ENCODE measurements at regions not wholly inside any gene's neighbourhood (a gene's known extent, or its start where the extent isn't known, plus 50 kb on each side); places are given as distances from the start of the nearest gene placed in this dataset.

- H3K36me3 ChIP-seq (replicated peaks in 1 of 2; ENCODE audit: control insufficient read depth in 2 of 2, insufficient read depth in 2 of 2, low read length in 2 of 2) = no peaks in the 10 kb centered on the region
- H2BK12ac ChIP-seq (ENCODE audit: low read length) = no peak overlapping the region
- H2BK5ac ChIP-seq (ENCODE audit: low read length) = no peak overlapping the region
- H3K4me2 ChIP-seq (ENCODE audit: insufficient read depth, low read length, poor library complexity, severe bottlenecking) = no peak overlapping the region
- H2BK15ac ChIP-seq (ENCODE audit: low read length) = no peak overlapping the region
- no CpG with 5 or more reads among the region's 2 CpGs for WGBS, 2 donors (ENCODE audit: extremely low coverage in 2 of 2, insufficient read length in 2 of 2, insufficient replicate concordance in 1 of 2)
- H3K27me3 ChIP-seq (ENCODE audit: control insufficient read depth in 3 of 3, insufficient read depth in 3 of 3, low read depth in 1 of 3, low read length in 3 of 3) = no peaks in the 10 kb centered on the region
- no peak overlapping the region for H3K9ac ChIP-seq (ENCODE audit: low read depth, low read length, poor library complexity)
- H2BK120ac ChIP-seq (ENCODE audit: low read depth, low read length) = no peak overlapping the region
- no peak overlapping the region for H3K18ac ChIP-seq (ENCODE audit: low read length)
- no peak overlapping the region for H3K23ac ChIP-seq (ENCODE audit: low read depth, low read length, poor library complexity)
- no peak overlapping the region for H3K4me3 ChIP-seq (ENCODE audit: low read length in 2 of 2)
- no peak overlapping the region for H4K8ac ChIP-seq (ENCODE audit: low read depth, low read length)
- H3K14ac ChIP-seq (ENCODE audit: low read length) = no peak overlapping the region
- H4K91ac ChIP-seq (ENCODE audit: low read depth, low read length, poor library complexity) = no peak overlapping the region
- no peak for DNase-seq (ENCODE audit: low spot score)
- H3K79me1 ChIP-seq (ENCODE audit: low read depth, low read length) = no peaks in the 10 kb centered on the region
- no peak overlapping the region for H3K27ac ChIP-seq (replicated peaks; ENCODE audit: low read length)
- no peaks in the 10 kb centered on the region for H3K4me1 ChIP-seq (ENCODE audit: control insufficient read depth in 2 of 2, insufficient read depth in 1 of 2, low read depth in 1 of 2, low read length in 2 of 2)
- no peak overlapping the region for H3K4ac ChIP-seq (ENCODE audit: low read length)
- H3K9me3 ChIP-seq (replicated peaks in 1 of 2; ENCODE audit: control insufficient read depth in 2 of 2, insufficient read depth in 1 of 2, low read depth in 1 of 2, low read length in 2 of 2) = no peaks in the 10 kb centered on the region
- no peak overlapping the region for H2AFZ ChIP-seq (ENCODE audit: low read length)
- H2AK5ac ChIP-seq (ENCODE audit: low read depth, low read length) = no peak overlapping the region
These were observed 1217.1 kb upstream of the CELF2 start for GRCh38 chr10:9800571-9800970.

DNA sequence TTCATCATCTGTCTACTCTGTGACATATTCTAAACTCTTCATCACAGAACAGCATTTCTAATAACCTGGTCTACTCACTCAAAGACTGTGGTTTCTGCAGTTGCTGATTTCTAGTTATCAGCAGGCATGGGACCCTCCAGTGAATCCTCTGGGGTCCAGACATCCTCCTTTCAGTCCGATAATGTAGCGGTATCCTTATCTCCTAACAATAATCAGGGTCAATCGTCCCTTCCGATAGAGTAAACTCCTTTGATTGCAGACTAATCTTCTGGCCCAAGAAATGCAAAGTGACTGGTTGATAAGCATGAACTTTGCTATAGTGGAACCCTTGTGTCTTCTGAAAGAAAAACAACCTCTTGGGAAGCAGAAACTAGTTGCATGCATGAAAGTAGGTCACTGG, 1209.8 kb upstream of the CELF2 start:
- H4K91ac ChIP-seq (ENCODE audit: low read depth, low read length, poor library complexity) = no peak overlapping the region
- no peak overlapping the region for H2BK120ac ChIP-seq (ENCODE audit: low read depth, low read length)
- H3K4me3 ChIP-seq (ENCODE audit: low read length in 2 of 2) = no peak overlapping the region
- no peak overlapping the region for H2AFZ ChIP-seq (ENCODE audit: low read length)
- H3K9ac ChIP-seq (ENCODE audit: low read depth, low read length, poor library complexity) = no peak overlapping the region
- no peak overlapping the region for H2BK12ac ChIP-seq (ENCODE audit: low read length)
- H3K36me3 ChIP-seq (replicated peaks in 1 of 2; ENCODE audit: control insufficient read depth in 2 of 2, insufficient read depth in 2 of 2, low read length in 2 of 2) = no peaks in the 10 kb centered on the region
- no peak overlapping the region for H3K14ac ChIP-seq (ENCODE audit: low read length)
- no peaks in the 10 kb centered on the region for H3K27me3 ChIP-seq (ENCODE audit: control insufficient read depth in 3 of 3, insufficient read depth in 3 of 3, low read depth in 1 of 3, low read length in 3 of 3)
- no peak overlapping the region for H3K27ac ChIP-seq (replicated peaks; ENCODE audit: low read length)
- H3K79me1 ChIP-seq (ENCODE audit: low read depth, low read length) = no peaks in the 10 kb centered on the region
- no peak for DNase-seq (ENCODE audit: low spot score)
- no peaks in the 10 kb centered on the region for H3K9me3 ChIP-seq (replicated peaks in 1 of 2; ENCODE audit: control insufficient read depth in 2 of 2, insufficient read depth in 1 of 2, low read depth in 1 of 2, low read length in 2 of 2)
- no peak overlapping the region for H3K23ac ChIP-seq (ENCODE audit: low read depth, low read length, poor library complexity)
- H4K8ac ChIP-seq (ENCODE audit: low read depth, low read length) = no peak overlapping the region
- H3K4ac ChIP-seq (ENCODE audit: low read length) = no peak overlapping the region
- no CpG with 5 or more reads among the region's 4 CpGs for whole genome bisulfite sequencing, 2 donors (ENCODE audit: extremely low coverage in 2 of 2, insufficient read length in 2 of 2, insufficient replicate concordance in 1 of 2)
- H2BK5ac ChIP-seq (ENCODE audit: low read length) = no peak overlapping the region
- no peaks in the 10 kb centered on the region for H3K4me1 ChIP-seq (ENCODE audit: control insufficient read depth in 2 of 2, insufficient read depth in 1 of 2, low read depth in 1 of 2, low read length in 2 of 2)
- no peak overlapping the region for H3K4me2 ChIP-seq (ENCODE audit: insufficient read depth, low read length, poor library complexity, severe bottlenecking)
- H2BK15ac ChIP-seq (ENCODE audit: low read length) = no peak overlapping the region
- H2AK5ac ChIP-seq (ENCODE audit: low read depth, low read length) = no peak overlapping the region
- H3K18ac ChIP-seq (ENCODE audit: low read length) = no peak overlapping the region

DNA sequence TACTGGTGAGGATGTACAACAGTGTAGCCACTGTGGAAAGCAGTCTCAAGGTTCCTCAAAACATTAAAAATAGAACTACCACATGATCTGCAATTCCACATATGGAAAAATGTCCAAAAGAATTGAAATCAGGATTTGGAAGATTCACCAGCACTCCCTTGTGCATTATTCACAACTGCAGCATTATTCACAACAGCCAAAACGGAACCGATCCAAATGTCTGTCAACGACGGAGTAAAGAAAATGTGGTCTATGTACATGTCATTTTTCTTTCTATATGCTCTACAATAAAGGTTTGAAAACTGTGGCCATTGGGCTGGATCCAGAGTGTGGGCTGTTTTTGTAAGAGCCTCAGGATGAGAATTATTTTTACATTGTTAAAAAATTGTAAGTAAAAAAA, 1206.1 kb upstream of the CELF2 start:
- Histone ChIP-seq H4K91ac (ENCODE audit: low read depth, low read length, poor library complexity) (no peak overlapping the region), H3K18ac (ENCODE audit: low read length) (no peak overlapping the region), H3K27me3 (ENCODE audit: control insufficient read depth in 3 of 3, insufficient read depth in 3 of 3, low read depth in 1 of 3, low read length in 3 of 3) (no peaks in the 10 kb centered on the region), H2AK5ac (ENCODE audit: low read depth, low read length) (no peak overlapping the region), H2BK120ac (ENCODE audit: low read depth, low read length) (no peak overlapping the region), H3K27ac (replicated peaks; ENCODE audit: low read length) (no peak overlapping the region), H3K4me3 (ENCODE audit: low read length in 2 of 2) (no peak overlapping the region), H3K4me1 (ENCODE audit: control insufficient read depth in 2 of 2, insufficient read depth in 1 of 2, low read depth in 1 of 2, low read length in 2 of 2) (no peaks in the 10 kb centered on the region), H3K9me3 (replicated peaks in 1 of 2; ENCODE audit: control insufficient read depth in 2 of 2, insufficient read depth in 1 of 2, low read depth in 1 of 2, low read length in 2 of 2) (no peaks in the 10 kb centered on the region), H3K23ac (ENCODE audit: low read depth, low read length, poor library complexity) (no peak overlapping the region), H3K9ac (ENCODE audit: low read depth, low read length, poor library complexity) (no peak overlapping the region), H3K4me2 (ENCODE audit: insufficient read depth, low read length, poor library complexity, severe bottlenecking) (no peak overlapping the region), H2AFZ (ENCODE audit: low read length) (no peak overlapping the region), H2BK12ac (ENCODE audit: low read length) (no peak overlapping the region), H2BK15ac (ENCODE audit: low read length) (no peak overlapping the region), H3K4ac (ENCODE audit: low read length) (no peak overlapping the region), H3K14ac (ENCODE audit: low read length) (no peak overlapping the region), H3K79me1 (ENCODE audit: low read depth, low read length) (no peaks in the 10 kb centered on the region), H4K8ac (ENCODE audit: low read depth, low read length) (no peak overlapping the region), H2BK5ac (ENCODE audit: low read length) (no peak overlapping the region), H3K36me3 (replicated peaks in 1 of 2; ENCODE audit: control insufficient read depth in 2 of 2, insufficient read depth in 2 of 2, low read length in 2 of 2) (no peaks in the 10 kb centered on the region)
- no CpG with 5 or more reads among the region's 4 CpGs for WGBS, 2 donors (ENCODE audit: extremely low coverage in 2 of 2, insufficient read length in 2 of 2, insufficient replicate concordance in 1 of 2)
- no peak for DNase-seq (ENCODE audit: low spot score)

DNA sequence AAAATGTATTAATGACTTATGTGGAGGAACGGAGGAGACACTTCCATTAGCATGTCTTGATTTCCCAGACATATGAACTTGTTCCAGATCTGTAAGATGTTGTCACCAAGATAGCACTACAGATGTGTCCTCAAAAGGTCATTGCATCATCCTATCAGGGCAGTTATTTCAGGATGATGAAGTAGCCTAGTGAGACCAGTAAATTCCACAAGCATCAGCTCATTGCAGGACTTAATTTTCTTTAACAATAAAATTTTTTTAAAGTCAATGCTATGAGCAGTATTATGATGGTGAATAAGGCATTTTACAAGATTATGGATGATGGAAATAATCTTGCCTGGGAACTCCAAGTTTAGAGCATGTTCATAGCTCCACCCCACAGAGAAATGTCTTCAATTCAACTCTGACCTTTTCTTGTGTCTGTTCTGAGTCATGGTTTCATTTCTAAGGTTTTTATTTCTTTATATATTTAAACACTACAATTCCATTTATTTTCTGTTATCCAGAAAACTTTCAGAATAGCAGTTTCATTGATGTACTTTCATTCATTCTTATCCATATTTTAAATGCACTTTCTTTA, 1203.3 kb upstream of the CELF2 start:
- Histone ChIP-seq H2BK5ac (ENCODE audit: low read length) (no peak overlapping the region), H3K4ac (ENCODE audit: low read length) (no peak overlapping the region), H3K9me3 (replicated peaks in 1 of 2; ENCODE audit: control insufficient read depth in 2 of 2, insufficient read depth in 1 of 2, low read depth in 1 of 2, low read length in 2 of 2) (no peaks in the 10 kb centered on the region), H3K9ac (ENCODE audit: low read depth, low read length, poor library complexity) (no peak overlapping the region), H3K27me3 (ENCODE audit: control insufficient read depth in 3 of 3, insufficient read depth in 3 of 3, low read depth in 1 of 3, low read length in 3 of 3) (no peaks in the 10 kb centered on the region), H4K91ac (ENCODE audit: low read depth, low read length, poor library complexity) (no peak overlapping the region), H3K79me1 (ENCODE audit: low read depth, low read length) (no peaks in the 10 kb centered on the region), H2BK120ac (ENCODE audit: low read depth, low read length) (no peak overlapping the region), H4K8ac (ENCODE audit: low read depth, low read length) (no peak overlapping the region), H3K23ac (ENCODE audit: low read depth, low read length, poor library complexity) (no peak overlapping the region), H3K14ac (ENCODE audit: low read length) (no peak overlapping the region), H2BK15ac (ENCODE audit: low read length) (no peak overlapping the region), H3K4me3 (ENCODE audit: low read length in 2 of 2) (no peak overlapping the region), H3K4me1 (ENCODE audit: control insufficient read depth in 2 of 2, insufficient read depth in 1 of 2, low read depth in 1 of 2, low read length in 2 of 2) (no peaks in the 10 kb centered on the region), H2AK5ac (ENCODE audit: low read depth, low read length) (no peak overlapping the region), H3K36me3 (replicated peaks in 1 of 2; ENCODE audit: control insufficient read depth in 2 of 2, insufficient read depth in 2 of 2, low read length in 2 of 2) (no peaks in the 10 kb centered on the region), H2BK12ac (ENCODE audit: low read length) (no peak overlapping the region), H3K4me2 (ENCODE audit: insufficient read depth, low read length, poor library complexity, severe bottlenecking) (no peak overlapping the region), H2AFZ (ENCODE audit: low read length) (no peak overlapping the region), H3K18ac (ENCODE audit: low read length) (no peak overlapping the region), H3K27ac (replicated peaks; ENCODE audit: low read length) (no peak overlapping the region)
- DNase-seq (ENCODE audit: low spot score) = no peak
- WGBS, 2 donors (ENCODE audit: extremely low coverage in 2 of 2, insufficient read length in 2 of 2, insufficient replicate concordance in 1 of 2) = no CpG with 5 or more reads among the region's 1 CpG

All from neuronal stem cell (in vitro differentiated cells).